AG09309 (cell line): ENCODE measurements at regions not wholly inside any gene's neighbourhood (a gene's known extent, or its start where the extent isn't known, plus 50 kb on each side); places are given as distances from the start of the nearest gene placed in this dataset.

Source experiments
- DNase-seq: peaks from one replicate; pipeline ENCODE4 v3.0.0-alpha.2; 2010; ENCODE audit warnings: low read depth
- H3K4me3 ChIP-seq: 2 replicates; pipeline ENCODE4 v1.5.1; 2011; ENCODE audit warnings: mild to moderate bottlenecking, low read depth, low read length, moderate library complexity; ENCODE audit not compliant: control insufficient read depth
- TF ChIP-seq, protein P1 (sequence below): IDR thresholded peaks from 2 replicates; pipeline ENCODE4 v1.5.1; 2011; ENCODE audit warnings: mild to moderate bottlenecking, low read depth, low read length, inconsistent platforms; ENCODE audit not compliant: insufficient read depth, control insufficient read depth; ENCODE audit errors: missing control alignments

DNA sequence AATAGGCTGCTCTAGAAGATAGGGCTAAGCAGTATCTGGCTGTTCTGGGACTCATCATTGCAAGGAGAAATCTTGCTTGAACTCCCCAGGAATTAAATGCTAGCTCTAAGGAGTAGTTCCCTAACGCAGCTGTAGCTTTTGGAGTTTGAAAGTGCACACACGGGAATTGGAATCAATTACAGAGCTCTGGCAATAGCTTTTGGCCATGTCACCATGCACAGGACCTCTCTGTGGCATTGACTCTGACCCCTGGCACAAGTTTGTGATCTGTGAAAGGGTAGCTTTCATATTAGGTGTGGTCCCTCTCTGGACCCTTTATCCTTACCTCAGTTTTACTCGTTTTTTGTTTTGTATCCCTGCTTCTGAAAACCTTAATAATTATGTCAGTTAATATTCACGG lies 121.6 kb downstream of the FAT3 start:
- TF ChIP-seq, protein P1, sequence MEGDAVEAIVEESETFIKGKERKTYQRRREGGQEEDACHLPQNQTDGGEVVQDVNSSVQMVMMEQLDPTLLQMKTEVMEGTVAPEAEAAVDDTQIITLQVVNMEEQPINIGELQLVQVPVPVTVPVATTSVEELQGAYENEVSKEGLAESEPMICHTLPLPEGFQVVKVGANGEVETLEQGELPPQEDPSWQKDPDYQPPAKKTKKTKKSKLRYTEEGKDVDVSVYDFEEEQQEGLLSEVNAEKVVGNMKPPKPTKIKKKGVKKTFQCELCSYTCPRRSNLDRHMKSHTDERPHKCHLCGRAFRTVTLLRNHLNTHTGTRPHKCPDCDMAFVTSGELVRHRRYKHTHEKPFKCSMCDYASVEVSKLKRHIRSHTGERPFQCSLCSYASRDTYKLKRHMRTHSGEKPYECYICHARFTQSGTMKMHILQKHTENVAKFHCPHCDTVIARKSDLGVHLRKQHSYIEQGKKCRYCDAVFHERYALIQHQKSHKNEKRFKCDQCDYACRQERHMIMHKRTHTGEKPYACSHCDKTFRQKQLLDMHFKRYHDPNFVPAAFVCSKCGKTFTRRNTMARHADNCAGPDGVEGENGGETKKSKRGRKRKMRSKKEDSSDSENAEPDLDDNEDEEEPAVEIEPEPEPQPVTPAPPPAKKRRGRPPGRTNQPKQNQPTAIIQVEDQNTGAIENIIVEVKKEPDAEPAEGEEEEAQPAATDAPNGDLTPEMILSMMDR: no peak
- no peak for DNase-seq
- no peak overlapping the region for H3K4me3 ChIP-seq

DNA sequence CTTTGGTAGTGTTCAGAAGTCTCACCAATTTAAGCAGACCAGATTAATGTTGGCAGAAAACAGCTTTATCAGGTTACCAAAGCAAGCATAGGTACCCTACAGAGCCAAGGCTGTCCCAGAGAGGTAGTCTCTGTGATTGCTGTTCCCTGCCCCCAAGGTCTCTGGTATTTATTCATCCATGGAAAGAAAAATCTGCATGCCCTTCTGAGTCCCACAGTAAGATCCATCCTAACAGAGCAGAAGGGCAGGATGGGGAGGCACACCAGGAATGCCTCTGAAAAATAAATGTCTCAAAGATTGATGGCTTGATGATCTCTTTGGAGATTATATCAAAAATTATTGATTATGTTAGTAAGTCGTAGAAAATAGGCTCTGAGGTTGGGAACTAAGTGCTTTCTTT lies 122.8 kb downstream of the FAT3 start:
- TF ChIP-seq, protein P1: no peak
- H3K4me3 ChIP-seq: no peak overlapping the region
- no peak for DNase-seq

DNA sequence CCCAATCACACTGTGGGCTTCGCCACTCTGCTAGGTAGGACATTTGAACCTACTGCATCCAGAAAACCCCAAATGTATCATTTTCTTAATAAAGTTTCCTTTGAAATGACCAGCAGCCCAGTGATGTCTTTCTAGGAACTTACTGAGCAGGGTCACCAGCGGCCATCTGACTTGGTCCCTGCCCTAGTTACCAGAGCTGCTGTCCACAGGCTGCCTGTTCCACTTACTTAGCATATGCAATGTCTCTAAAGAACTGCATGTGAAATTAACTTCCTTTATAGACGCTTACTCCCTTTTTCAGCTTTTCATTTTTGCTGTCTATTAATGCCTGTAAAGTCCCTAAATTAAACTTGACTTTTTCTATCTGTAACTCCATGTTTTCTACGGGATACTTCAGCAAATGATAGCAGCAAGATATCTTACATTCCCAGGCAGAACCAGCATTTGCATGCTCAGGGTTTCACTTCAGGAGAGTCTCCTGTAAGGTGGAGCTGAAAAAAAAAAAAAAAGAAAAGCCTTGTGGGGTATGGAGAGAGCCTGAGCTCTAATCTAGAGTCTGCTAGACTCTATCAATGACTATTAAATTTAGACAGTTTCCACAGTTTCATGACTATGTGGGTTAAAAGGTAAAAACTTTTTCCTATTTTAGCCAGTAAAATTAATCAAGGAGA lies 125.0 kb downstream of the FAT3 start:
- DNase-seq: no peak
- H3K4me3 ChIP-seq: no peak overlapping the region
- TF ChIP-seq, protein P1: no peak

DNA sequence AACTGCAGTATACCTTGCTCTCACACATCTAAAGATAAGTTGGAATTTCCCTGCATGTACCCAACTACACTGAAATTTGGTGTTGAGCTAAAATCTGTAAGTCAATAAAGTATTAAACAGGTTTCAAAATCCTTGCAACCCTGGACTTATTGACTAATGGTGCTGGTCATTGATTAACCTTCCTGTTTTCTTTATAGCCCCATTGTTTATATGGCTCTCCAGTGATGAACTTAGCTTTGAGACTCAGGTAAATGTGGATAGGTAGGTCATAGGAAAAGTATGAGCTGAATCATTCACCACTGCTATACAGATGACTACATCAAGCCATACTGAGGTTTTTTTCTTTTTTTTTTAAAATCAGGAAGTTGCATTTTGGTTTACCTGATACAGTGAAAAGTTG lies 132.7 kb downstream of the FAT3 start:
- no peak overlapping the region for H3K4me3 ChIP-seq
- TF ChIP-seq, protein P1: no peak
- no peak for DNase-seq

DNA sequence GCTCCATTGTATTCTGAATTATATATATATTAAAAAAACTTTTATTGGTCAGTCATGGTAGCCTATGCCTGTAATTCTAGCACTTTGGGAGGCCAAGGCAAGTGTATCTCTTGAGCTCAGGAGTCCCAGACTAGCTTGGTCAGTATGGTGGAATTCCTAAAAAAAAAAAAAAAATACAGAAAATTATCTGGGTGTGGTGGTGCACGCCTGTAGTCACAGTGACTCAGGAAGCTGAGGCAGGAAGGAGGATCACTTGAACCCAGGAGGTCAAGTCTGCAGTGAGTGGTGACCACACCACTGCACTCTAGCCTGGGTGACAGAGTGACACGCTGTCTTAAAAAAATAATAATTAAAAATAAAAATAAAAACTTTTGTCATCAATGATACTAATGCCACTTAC lies 133.2 kb downstream of the FAT3 start:
- H3K4me3 ChIP-seq: no peak overlapping the region
- no peak for DNase-seq
- TF ChIP-seq, protein P1: no peak

DNA sequence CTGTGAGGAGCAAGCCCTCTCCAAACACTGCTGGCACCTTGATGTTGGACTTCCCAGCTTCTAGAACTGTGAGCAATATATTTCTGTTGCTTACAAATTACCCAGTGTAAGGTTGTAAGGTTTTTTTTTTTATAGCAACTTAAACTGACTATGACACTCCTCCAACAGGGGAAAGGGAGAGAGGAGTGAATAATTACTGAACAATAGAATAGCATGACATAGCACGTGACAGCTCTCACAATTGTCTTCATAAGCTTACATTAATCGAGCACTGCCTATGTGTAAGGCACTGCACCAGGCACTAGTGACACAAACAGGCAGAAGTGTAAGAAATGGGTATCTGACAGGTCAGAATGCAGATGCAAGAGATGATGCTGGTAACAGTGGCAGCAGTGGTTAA lies 136.9 kb downstream of the FAT3 start:
- no peak overlapping the region for H3K4me3 ChIP-seq
- TF ChIP-seq, protein P1: no peak
- no peak for DNase-seq
